ENCODE measurements at regions not wholly inside any gene's neighbourhood (a gene's known extent, or its start where the extent isn't known, plus 50 kb on each side); places are given as distances from the start of the nearest gene placed in this dataset.

DNA sequence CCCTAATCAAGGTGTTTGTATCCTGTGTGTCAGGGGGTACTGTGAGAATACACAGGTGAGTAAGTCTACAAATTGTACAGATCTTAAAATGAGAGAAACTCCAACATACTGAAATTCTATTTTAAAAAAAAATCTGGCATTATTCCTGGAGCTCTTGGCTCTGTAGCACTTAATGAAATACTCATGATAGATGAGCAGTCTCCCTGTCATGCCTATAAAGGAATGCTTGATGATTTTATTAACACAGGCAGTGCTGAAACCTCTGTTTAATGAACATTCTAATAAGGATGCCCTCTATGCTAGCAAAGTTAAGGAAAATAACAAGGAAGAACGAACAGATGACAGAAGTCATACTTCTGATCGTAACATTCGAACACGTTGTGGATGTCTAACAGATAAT, 233.9 kb upstream of the NEGR1 start:
- TF ChIP-seq EZH2phosphoT487 (IDR thresholded peaks at IDR 0.05; ENCODE audit: insufficient read depth, low read depth) (no peak), EZH2 (IDR thresholded peaks at IDR 0.05; ENCODE audit: insufficient read depth, poor library complexity, severe bottlenecking) (no peak)
